ENCODE measurements at regions not wholly inside any gene's neighbourhood (a gene's known extent, or its start where the extent isn't known, plus 50 kb on each side); places are given as distances from the start of the nearest gene placed in this dataset.

DNA sequence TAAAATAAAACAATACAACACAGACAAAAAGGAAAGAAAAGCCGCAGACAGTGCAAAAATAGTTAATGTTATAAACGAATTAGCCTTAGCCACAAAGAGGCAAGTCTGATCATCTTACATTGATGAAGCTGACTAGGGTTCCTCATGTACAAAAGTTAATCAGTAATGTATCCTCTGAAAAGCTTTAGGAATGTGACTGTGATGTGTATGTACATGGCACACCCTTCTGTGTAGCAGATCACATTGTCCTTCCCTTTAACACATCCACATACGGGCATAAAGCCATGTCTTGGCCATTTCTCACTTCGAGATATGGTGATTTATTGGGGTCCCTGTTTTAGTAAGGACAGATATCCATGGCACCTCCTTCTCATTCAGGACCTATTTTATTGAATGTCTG is 1327.5 kb upstream of the CDH8 start:
- Histone ChIP-seq H3K36me3 (no peaks in the 10 kb centered on the region), H3K4me3 (no peak overlapping the region), H3K27ac (no peak overlapping the region), H3K9me3 (no peaks in the 10 kb centered on the region), H3K4me1 (no peaks in the 10 kb centered on the region), H3K27me3 (no peaks in the 10 kb centered on the region)
- DNase-seq (no peak), FAIRE-seq (no peak), ATAC-seq (peak in 1 of 4 donors; percentile 40)
- intact Hi-C loops (cut with DNase I), result no loop called here
- TF ChIP-seq, protein P1, sequence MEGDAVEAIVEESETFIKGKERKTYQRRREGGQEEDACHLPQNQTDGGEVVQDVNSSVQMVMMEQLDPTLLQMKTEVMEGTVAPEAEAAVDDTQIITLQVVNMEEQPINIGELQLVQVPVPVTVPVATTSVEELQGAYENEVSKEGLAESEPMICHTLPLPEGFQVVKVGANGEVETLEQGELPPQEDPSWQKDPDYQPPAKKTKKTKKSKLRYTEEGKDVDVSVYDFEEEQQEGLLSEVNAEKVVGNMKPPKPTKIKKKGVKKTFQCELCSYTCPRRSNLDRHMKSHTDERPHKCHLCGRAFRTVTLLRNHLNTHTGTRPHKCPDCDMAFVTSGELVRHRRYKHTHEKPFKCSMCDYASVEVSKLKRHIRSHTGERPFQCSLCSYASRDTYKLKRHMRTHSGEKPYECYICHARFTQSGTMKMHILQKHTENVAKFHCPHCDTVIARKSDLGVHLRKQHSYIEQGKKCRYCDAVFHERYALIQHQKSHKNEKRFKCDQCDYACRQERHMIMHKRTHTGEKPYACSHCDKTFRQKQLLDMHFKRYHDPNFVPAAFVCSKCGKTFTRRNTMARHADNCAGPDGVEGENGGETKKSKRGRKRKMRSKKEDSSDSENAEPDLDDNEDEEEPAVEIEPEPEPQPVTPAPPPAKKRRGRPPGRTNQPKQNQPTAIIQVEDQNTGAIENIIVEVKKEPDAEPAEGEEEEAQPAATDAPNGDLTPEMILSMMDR (IDR thresholded peaks at IDR 0.05), result no peak
- WGBS, 2 donors, result 44 to 54% methylated on average over 4 of the region's 4 CpGs

DNA sequence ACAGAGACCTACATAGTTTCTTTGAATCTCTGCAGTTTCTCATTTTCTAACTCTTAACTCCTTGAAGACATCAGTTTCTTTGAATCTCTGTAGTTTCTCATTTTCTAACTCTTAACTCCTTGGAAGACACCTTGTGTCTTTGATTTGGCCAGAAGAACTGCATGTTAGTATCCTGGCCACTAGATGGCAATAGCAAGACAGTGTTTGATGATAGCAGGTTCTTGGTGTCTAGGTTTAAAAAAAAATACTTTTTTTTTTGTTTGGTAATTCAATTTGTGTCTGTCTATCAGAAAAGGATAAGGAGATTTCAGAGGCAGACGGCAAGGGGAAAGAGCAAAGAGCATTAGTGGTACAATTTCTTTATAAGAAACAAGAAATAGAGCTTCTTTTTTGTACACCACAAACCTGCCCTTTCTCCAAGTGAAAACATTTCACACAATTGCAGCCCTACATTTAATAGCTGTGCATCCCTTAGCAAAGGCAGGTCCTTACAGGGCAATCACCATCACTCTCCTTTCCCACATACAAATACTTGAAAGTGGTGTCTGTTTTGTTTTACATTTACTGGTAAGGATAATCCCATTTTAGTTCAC is 1324.9 kb upstream of the CDH8 start:
- DNase-seq (no peak), FAIRE-seq (peak; percentile 81), ATAC-seq (peak in 3 of 4 donors; percentile 50 to 71 (median 59))
- H3K4me3 ChIP-seq, result no peak overlapping the region
- intact Hi-C loops (cut with DNase I), result no loop called here
- H3K36me3 ChIP-seq, result no peaks in the 10 kb centered on the region
- no peaks in the 10 kb centered on the region for H3K9me3 ChIP-seq
- TF ChIP-seq, protein P1 (IDR thresholded peaks at IDR 0.05), result peak; percentile 26 to 73 (median 46)
- WGBS, 2 donors, result 0 to 2% methylated on average over 1 of the region's 1 CpG
- H3K4me1 ChIP-seq, result no peaks in the 10 kb centered on the region
- H3K27ac ChIP-seq, result no peak overlapping the region
- no peaks in the 10 kb centered on the region for H3K27me3 ChIP-seq

DNA sequence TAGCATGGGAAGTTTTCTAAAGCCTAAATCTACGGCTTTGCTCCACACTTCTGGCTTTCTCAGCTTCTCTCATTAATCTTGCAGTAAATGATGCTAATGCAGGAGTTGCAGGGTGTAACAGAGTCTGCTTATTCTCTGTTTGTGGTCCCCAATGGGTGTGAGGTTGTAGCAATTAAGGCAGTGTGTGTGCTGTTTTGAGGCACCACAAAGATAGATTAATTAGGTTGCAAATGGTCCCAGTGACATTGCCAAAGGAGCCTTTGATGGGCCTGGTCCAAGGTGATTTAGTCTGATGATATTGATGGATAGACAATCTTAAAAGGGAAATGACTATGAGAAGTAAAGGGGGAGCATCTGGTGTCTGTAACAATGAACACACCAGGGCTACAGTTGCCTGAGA is 1313.7 kb upstream of the CDH8 start:
- no peaks in the 10 kb centered on the region for H3K27me3 ChIP-seq
- intact Hi-C loops (cut with DNase I), result no loop called here
- DNase-seq (no peak), ATAC-seq (no peak), FAIRE-seq (no peak)
- 80 to 81% methylated on average over 1 of the region's 1 CpG for WGBS, 2 donors
- H3K36me3 ChIP-seq, result no peaks in the 10 kb centered on the region
- no peak overlapping the region for H3K4me3 ChIP-seq
- no peaks in the 10 kb centered on the region for H3K4me1 ChIP-seq
- H3K27ac ChIP-seq, result no peak overlapping the region
- no peaks in the 10 kb centered on the region for H3K9me3 ChIP-seq
- TF ChIP-seq, protein P1 (IDR thresholded peaks at IDR 0.05), result no peak

DNA sequence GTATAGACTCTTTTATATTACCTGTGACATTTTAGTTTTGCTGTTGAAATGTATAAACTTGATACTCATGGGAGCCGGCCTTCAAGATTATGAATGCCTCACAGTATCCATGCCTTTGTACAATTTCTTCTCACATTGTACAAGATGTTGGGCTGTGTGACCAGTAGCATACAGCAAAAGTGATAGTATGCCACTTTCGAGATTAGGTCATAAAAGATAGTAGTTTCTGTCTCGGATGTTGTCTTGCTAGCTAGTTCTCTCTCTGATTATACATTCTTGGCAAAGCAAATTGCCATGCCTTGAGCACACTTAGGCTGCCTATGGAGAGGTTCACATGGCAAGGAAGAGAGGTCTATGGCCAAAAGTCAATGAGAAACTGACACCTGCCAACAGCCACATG is 1309.8 kb upstream of the CDH8 start:
- Histone ChIP-seq H3K4me3 (no peak overlapping the region), H3K9me3 (no peaks in the 10 kb centered on the region), H3K4me1 (no peaks in the 10 kb centered on the region), H3K27ac (no peak overlapping the region), H3K27me3 (no peaks in the 10 kb centered on the region), H3K36me3 (no peaks in the 10 kb centered on the region)
- no peak for FAIRE-seq
- TF ChIP-seq, protein P1 (IDR thresholded peaks at IDR 0.05), result no peak
- no peak for DNase-seq
- 73 to 77% methylated on average over 3 of the region's 3 CpGs for WGBS, 2 donors
- no peak for ATAC-seq
- intact Hi-C loops (cut with DNase I), result no loop called here

DNA sequence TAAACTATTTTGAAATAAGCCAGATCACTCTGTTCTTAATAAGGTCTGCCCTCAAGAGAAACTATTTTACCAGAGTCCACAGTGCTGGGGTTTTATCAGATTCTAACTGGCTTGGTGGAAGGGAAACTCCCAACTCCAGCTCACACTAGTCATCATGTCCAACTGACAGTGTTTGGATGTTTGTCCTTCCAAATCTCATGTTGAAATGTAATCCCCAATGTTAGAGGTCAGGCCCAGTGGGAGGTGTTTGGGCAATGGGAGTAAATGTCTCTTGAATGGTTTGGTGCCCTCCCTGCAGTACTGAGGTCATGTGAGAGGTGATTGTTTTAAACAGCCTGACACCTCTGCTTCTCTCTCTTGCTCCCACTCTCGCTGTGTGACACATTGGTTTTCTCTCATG is 1301.0 kb upstream of the CDH8 start:
- no peak overlapping the region for H3K4me3 ChIP-seq
- no peak for FAIRE-seq
- H3K4me1 ChIP-seq, result no peaks in the 10 kb centered on the region
- TF ChIP-seq, protein P1 (IDR thresholded peaks at IDR 0.05), result no peak
- 70 to 94% methylated on average over 1 of the region's 1 CpG for WGBS, 2 donors
- ATAC-seq, result no peak
- H3K9me3 ChIP-seq, result no peaks in the 10 kb centered on the region
- no peak overlapping the region for H3K27ac ChIP-seq
- H3K27me3 ChIP-seq, result no peaks in the 10 kb centered on the region
- H3K36me3 ChIP-seq, result no peaks in the 10 kb centered on the region
- intact Hi-C loops (cut with DNase I), result no loop called here
- DNase-seq, result no peak

All from pancreas (tissue), 10 donors.